B cell (primary cell): ENCODE measurements at regions not wholly inside any gene's neighbourhood (a gene's known extent, or its start where the extent isn't known, plus 50 kb on each side); places are given as distances from the start of the nearest gene placed in this dataset.

ENCODE experiments used
- ATAC-seq: fragments of 200-7000 bp; cut with Tn5 transposase; one replicate; pipeline ENCODE4 v1.10.0; 2021; ENCODE audit warnings: low read depth, mild to moderate bottlenecking, moderate number of reproducible peaks, moderate library complexity
- CTCF ChIA-PET: fragments of 350-600 bp; sonication (Branson Sonifier 250); formaldehyde crosslinking; loops from one replicate; lab custom pipeline; 2021; ENCODE audit warnings: antibody characterized with exemption, inconsistent platforms; lab: Charles Lee
- POLR2A ChIA-PET: fragments of 350-600 bp; sonication (Branson Sonifier 250); formaldehyde crosslinking; loops from one replicate; lab custom pipeline; 2021; ENCODE audit warnings: antibody characterized with exemption; lab: Charles Lee
- DNase-seq: peaks from one replicate; pipeline ENCODE4 v3.0.0; 2013
- H2AFZ ChIP-seq: 2 replicates; pipeline ENCODE4 v1.6.1; 2012; ENCODE audit warnings: mild to moderate bottlenecking, low read depth, low read length; ENCODE audit not compliant: insufficient read depth, poor library complexity, severe bottlenecking
- H3K27ac ChIP-seq, 2 donors: 1 replicate in 1 of 2; 2 replicates in 1 of 2; pipeline ENCODE4 v1.5.1; 2012 to 2013; ENCODE audit warnings: low read length in 2 of 2, mild to moderate bottlenecking in 2 of 2, moderate library complexity in 1 of 2
- H3K27me3 ChIP-seq, 4 experiments: fragments of 200-600 bp in 1 of 4; sonication (generic) in 1 of 4; replicated peaks in 1 of 4; 1 replicate in 2 of 4; 2 replicates in 2 of 4; pipeline versions ENCODE4 v1.6.1 to v1.7.0; 2013 to 2016; ENCODE audit warnings: low read length in 3 of 4, mild to moderate bottlenecking in 2 of 4, mixed read lengths in 1 of 4, moderate library complexity in 1 of 4; ENCODE audit not compliant: insufficient read depth in 4 of 4, control insufficient read depth in 3 of 4; ENCODE audit errors: control extremely low read depth in 1 of 4
- H3K36me3 ChIP-seq, 2 experiments: replicated peaks in 1 of 2; 1 replicate in 1 of 2; 2 replicates in 1 of 2; pipeline versions ENCODE4 v1.6.1 to v1.7.1; 2013; ENCODE audit warnings: low read length in 1 of 2; ENCODE audit not compliant: insufficient read depth in 2 of 2, control insufficient read depth in 1 of 2; ENCODE audit errors: control extremely low read depth in 1 of 2, extremely low read depth in 1 of 2
- H3K4me1 ChIP-seq, 2 donors: fragments of 200-600 bp in 1 of 2; sonication (generic) in 1 of 2; 1 replicate in 1 of 2; 2 replicates in 1 of 2; pipeline versions ENCODE4 v1.5.1 to v1.6.1; 2013 to 2017; ENCODE audit warnings: low read length in 2 of 2; ENCODE audit not compliant: control insufficient read depth in 2 of 2, insufficient read depth in 2 of 2
- H3K4me2 ChIP-seq: replicated peaks from 2 replicates; pipeline ENCODE3; 2012; ENCODE audit warnings: mild to moderate bottlenecking, low read depth, low read length; ENCODE audit not compliant: poor library complexity, severe bottlenecking
- H3K4me3 ChIP-seq, 5 experiments: fragments of 200-600 bp in 1 of 5; sonication (generic) in 1 of 5; 1 replicate in 3 of 5; 2 replicates in 2 of 5; pipeline versions ENCODE4 v1.5.1 to v1.7.0; 2011 to 2016; ENCODE audit warnings: low read length in 4 of 5, mild to moderate bottlenecking in 4 of 5, low read depth in 2 of 5, control low read depth in 1 of 5, moderate library complexity in 1 of 5; ENCODE audit not compliant: insufficient read depth in 1 of 5; ENCODE audit errors: control extremely low read depth in 1 of 5, extremely low read depth in 1 of 5
- H3K79me2 ChIP-seq: fragments of 200-600 bp; sonication (generic); one replicate; pipeline ENCODE4 v1.6.0; 2016; ENCODE audit warnings: low read length; ENCODE audit not compliant: control insufficient read depth, insufficient read depth
- H3K9ac ChIP-seq: fragments of 200-600 bp; sonication (generic); 2 replicates; pipeline ENCODE4 v1.6.1; 2017; ENCODE audit warnings: mild to moderate bottlenecking, low read length, moderate library complexity
- H3K9me3 ChIP-seq, 3 donors: one replicate each; pipeline versions ENCODE4 v1.6.1 to v1.7.1; 2013; ENCODE audit warnings: low read length in 2 of 3; ENCODE audit not compliant: control insufficient read depth in 2 of 3, insufficient read depth in 1 of 3; ENCODE audit errors: control extremely low read depth in 1 of 3
- H4K20me1 ChIP-seq: 2 replicates; pipeline ENCODE4 v1.6.0; 2012; ENCODE audit warnings: mild to moderate bottlenecking, low read length; ENCODE audit not compliant: insufficient read depth, control insufficient read depth, poor library complexity, severe bottlenecking
- H3K27ac Mint-ChIP-seq: one replicate; pipeline ENCODE4 v1.8.0; 2021; ENCODE audit warnings: mixed read lengths
- H3K27me3 Mint-ChIP-seq: one replicate; pipeline ENCODE4 v1.8.0; 2021; ENCODE audit warnings: mixed read lengths
- H3K4me1 Mint-ChIP-seq: one replicate; pipeline ENCODE4 v1.8.0; 2021; ENCODE audit warnings: mixed read lengths
- H3K4me3 Mint-ChIP-seq: one replicate; pipeline ENCODE4 v1.8.0; 2021; ENCODE audit warnings: mixed read lengths
- H3K9me3 Mint-ChIP-seq: one replicate; pipeline ENCODE4 v1.8.0; 2022; ENCODE audit warnings: mixed read lengths; ENCODE audit not compliant: insufficient read depth
- CTCF ChIP-seq: fragments of 200-600 bp; IDR thresholded peaks from one replicate; pipeline ENCODE4 v1.8.0; 2022; ENCODE audit warnings: antibody characterized with exemption, mild to moderate bottlenecking
- EZH2 ChIP-seq: IDR thresholded peaks from 2 replicates; pipeline ENCODE4 v1.6.1; 2012; ENCODE audit warnings: borderline replicate concordance, low read depth, mild to moderate bottlenecking, moderate library complexity, low read length; ENCODE audit not compliant: insufficient read depth, poor library complexity, severe bottlenecking
- WGBS: methylation state at CpG from one replicate; pipeline ENCODE4 v1.1.5; 2013; ENCODE audit warnings: missing lambda C conversion rate; ENCODE audit not compliant: insufficient coverage; 5-methylcytosine and 5-hydroxymethylcytosine counted together
- intact Hi-C: fragments of 100-400 bp; cut with micrococcal nuclease; formaldehyde crosslinking; loops from one replicate; pipeline ENCODE4 v1.10.0; 2022

- Histone ChIP-seq H4K20me1 (no peaks in the 10 kb centered on the region), H3K79me2 (no peaks in the 10 kb centered on the region), H3K27ac (no peak overlapping the region), H3K9me3 (peaks cover 0 to 18% (median 0%) of the 10 kb centered on the region in 3 donors), H3K4me1 (no peaks in the 10 kb centered on the region), H3K4me2 (no peak overlapping the region), H3K27me3 (no peaks in the 10 kb centered on the region), H2AFZ (no peak overlapping the region), H3K36me3 (no peaks in the 10 kb centered on the region), H3K9ac (no peak overlapping the region), H3K4me3 (no peak overlapping the region)
- DNase-seq = no peak
- Mint-ChIP-seq H3K27ac (no peak overlapping the region), H3K9me3 (peaks cover 3% of the 10 kb centered on the region), H3K27me3 (no peaks in the 10 kb centered on the region), H3K4me1 (no peaks in the 10 kb centered on the region), H3K4me3 (no peak overlapping the region)
- ChIA-PET CTCF (no interaction called here), POLR2A (no interaction called here)
- intact Hi-C loops = no loop called here
- ATAC-seq = no peak
- no peak for TF ChIP-seq EZH2
- TF ChIP-seq CTCF = no peak
These were observed 69.4 kb upstream of the PPP2R3B start for GRCh38 chrX:456146-456545.

GRCh38 chrX:456551-457291, 70.0 kb upstream of the PPP2R3B start:
- Histone ChIP-seq H3K79me2 (no peaks in the 10 kb centered on the region), H4K20me1 (no peaks in the 10 kb centered on the region), H3K27me3 (no peaks in the 10 kb centered on the region), H3K9ac (no peak overlapping the region), H3K9me3 (peaks cover 0 to 23% (median 0%) of the 10 kb centered on the region in 3 donors), H2AFZ (no peak overlapping the region), H3K36me3 (no peaks in the 10 kb centered on the region), H3K4me3 (no peak overlapping the region), H3K4me2 (no peak overlapping the region), H3K4me1 (no peaks in the 10 kb centered on the region), H3K27ac (no peak overlapping the region)
- Mint-ChIP-seq H3K4me3 (no peak overlapping the region), H3K9me3 (peaks cover 7% of the 10 kb centered on the region), H3K27ac (no peak overlapping the region), H3K4me1 (no peaks in the 10 kb centered on the region), H3K27me3 (no peaks in the 10 kb centered on the region)
- intact Hi-C loops = no loop called here
- DNase-seq (no peak), ATAC-seq (no peak)
- 50% methylated on average over 2 of the region's 5 CpGs for WGBS
- no peak for TF ChIP-seq EZH2
- no peak for TF ChIP-seq CTCF
- ChIA-PET POLR2A (no interaction called here), CTCF (no interaction called here)
